SK-N-MC (cell line): ENCODE measurements at regions not wholly inside any gene's neighbourhood (a gene's known extent, or its start where the extent isn't known, plus 50 kb on each side); places are given as distances from the start of the nearest gene placed in this dataset.

Experiments
- EZH2 ChIP-seq: fragments of 200-600 bp; sonication (generic); IDR thresholded peaks from one replicate; pipeline ENCODE4 v1.6.1; 2017; ENCODE audit warnings: antibody characterized with exemption
- FOXP2 ChIP-seq: optimal IDR thresholded peaks from 2 replicates; pipeline ENCODE3; 2011; ENCODE audit warnings: mild to moderate bottlenecking, moderate library complexity; ENCODE audit not compliant: insufficient read depth; ENCODE audit errors: extremely low read length, control extremely low read depth
- POLR2AphosphoS5 ChIP-seq: IDR thresholded peaks from 2 replicates; pipeline ENCODE4 v1.6.1; 2012; ENCODE audit warnings: mild to moderate bottlenecking, low read depth, low read length, borderline replicate concordance

GRCh38 chr18:5060543-5060942 lies 136.5 kb downstream of the AKAIN1 start:
- TF ChIP-seq EZH2 (no peak), POLR2AphosphoS5 (no peak), FOXP2 (no peak)
